ENCODE measurements at regions not wholly inside any gene's neighbourhood (a gene's known extent, or its start where the extent isn't known, plus 50 kb on each side); places are given as distances from the start of the nearest gene placed in this dataset.

DNA sequence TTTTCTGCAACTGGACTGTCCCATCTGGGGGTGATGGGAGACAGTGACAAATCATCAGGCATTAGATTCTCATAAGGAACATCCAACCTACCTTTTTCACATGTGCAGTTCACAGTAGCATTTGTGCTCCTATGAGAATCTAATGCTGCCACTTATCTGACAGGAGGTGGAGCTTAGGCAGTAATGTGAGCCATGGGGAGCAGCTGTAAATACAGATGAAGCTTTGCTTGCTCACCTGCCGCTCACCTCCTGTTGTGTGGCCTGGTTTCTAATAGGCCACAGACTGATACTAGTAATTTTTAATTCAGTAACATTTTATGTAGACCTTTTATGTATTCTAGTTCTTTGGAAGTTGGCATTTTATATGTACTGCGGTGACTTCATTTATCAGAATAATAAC, 180.1 kb upstream of the SPOPL start:
- H3K4me3 ChIP-seq, result no peak overlapping the region
- H3K9me3 ChIP-seq, result no peaks in the 10 kb centered on the region
- intact Hi-C loops (cut with DNase I), result no loop called here
- ATAC-seq (no peak), DNase-seq (no peak)
- H3K27ac ChIP-seq, result no peak overlapping the region
- no peaks in the 10 kb centered on the region for H3K27me3 ChIP-seq
- TF ChIP-seq CTCF (IDR thresholded peaks at IDR 0.05), result no peak
- no peaks in the 10 kb centered on the region for H3K4me1 ChIP-seq
- H3K36me3 ChIP-seq, result no peaks in the 10 kb centered on the region

DNA sequence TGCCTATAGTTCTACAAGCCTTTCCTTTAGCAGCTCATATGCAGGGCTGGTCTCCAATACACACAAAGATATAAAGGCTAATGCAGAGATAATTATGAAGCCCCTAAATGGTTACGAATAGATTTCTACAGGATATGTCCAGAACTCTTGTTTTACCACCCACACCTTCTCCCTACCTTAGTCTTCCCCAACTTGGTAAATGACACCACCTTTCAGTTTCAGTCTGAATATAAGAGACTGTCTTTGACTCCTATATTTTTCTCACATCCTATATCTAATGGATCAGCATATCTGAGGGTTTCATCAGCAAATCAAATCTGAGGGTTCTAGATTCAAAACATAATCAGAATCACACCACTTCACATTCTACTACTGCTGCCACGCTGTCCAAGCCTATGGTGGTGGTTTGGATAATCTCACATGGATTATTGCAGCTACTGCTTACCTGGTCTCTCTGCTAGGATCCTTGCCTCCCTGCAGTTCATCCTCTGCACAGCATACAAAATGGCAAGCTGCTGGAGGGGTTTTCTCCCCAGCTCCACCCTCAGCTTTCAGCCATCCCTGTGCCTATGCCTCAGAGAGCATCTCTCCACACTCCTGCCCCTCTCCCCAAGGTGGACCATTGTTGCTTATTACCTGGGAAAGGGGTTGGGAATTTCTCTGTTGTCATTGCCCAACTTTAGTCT, 178.0 kb upstream of the SPOPL start:
- H3K4me3 ChIP-seq, result no peak overlapping the region
- no peaks in the 10 kb centered on the region for H3K27me3 ChIP-seq
- TF ChIP-seq CTCF (IDR thresholded peaks at IDR 0.05), result no peak
- ATAC-seq (no peak), DNase-seq (no peak)
- no peaks in the 10 kb centered on the region for H3K36me3 ChIP-seq
- H3K9me3 ChIP-seq, result no peaks in the 10 kb centered on the region
- intact Hi-C loops (cut with DNase I), result no loop called here
- H3K27ac ChIP-seq, result no peak overlapping the region
- no peaks in the 10 kb centered on the region for H3K4me1 ChIP-seq

GRCh38 chr2:138324068-138324771, 177.3 kb upstream of the SPOPL start:
- intact Hi-C loops (cut with DNase I), result no loop called here
- no peak overlapping the region for H3K4me3 ChIP-seq
- H3K4me1 ChIP-seq, result no peaks in the 10 kb centered on the region
- no peaks in the 10 kb centered on the region for H3K9me3 ChIP-seq
- no peak overlapping the region for H3K27ac ChIP-seq
- no peaks in the 10 kb centered on the region for H3K27me3 ChIP-seq
- no peak for TF ChIP-seq CTCF (IDR thresholded peaks at IDR 0.05)
- ATAC-seq (no peak), DNase-seq (no peak)
- no peaks in the 10 kb centered on the region for H3K36me3 ChIP-seq

GRCh38 chr2:138327967-138328366, 173.6 kb upstream of the SPOPL start:
- intact Hi-C loops (cut with DNase I), result no loop called here
- no peak overlapping the region for H3K4me3 ChIP-seq
- H3K27me3 ChIP-seq, result no peaks in the 10 kb centered on the region
- H3K4me1 ChIP-seq, result no peaks in the 10 kb centered on the region
- H3K36me3 ChIP-seq, result no peaks in the 10 kb centered on the region
- ATAC-seq, result no peak
- DNase-seq, result no peak
- no peak for TF ChIP-seq CTCF (IDR thresholded peaks at IDR 0.05)
- H3K27ac ChIP-seq, result no peak overlapping the region
- no peaks in the 10 kb centered on the region for H3K9me3 ChIP-seq

DNA sequence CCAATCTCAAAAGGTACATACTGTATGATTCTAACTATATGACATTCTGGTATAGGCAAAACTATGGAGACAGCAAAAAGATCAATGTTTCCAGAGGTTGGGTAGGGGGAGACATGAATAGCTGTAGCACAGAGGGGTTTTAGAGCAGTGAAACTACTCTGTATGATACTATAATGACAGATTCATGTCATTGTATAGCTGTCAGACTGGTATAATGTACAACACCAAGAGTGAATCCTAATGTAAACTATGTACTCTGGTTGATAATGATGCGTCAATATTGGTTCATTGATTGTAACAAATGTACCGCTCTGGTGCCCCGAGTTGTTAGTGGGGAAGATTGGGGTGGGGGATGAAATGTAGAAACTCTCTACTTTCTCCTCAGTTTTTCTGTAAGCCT, 172.4 kb upstream of the SPOPL start:
- intact Hi-C loops (cut with DNase I), result no loop called here
- Histone ChIP-seq H3K27me3 (no peaks in the 10 kb centered on the region), H3K36me3 (no peaks in the 10 kb centered on the region), H3K9me3 (no peaks in the 10 kb centered on the region), H3K4me3 (no peak overlapping the region), H3K4me1 (no peaks in the 10 kb centered on the region), H3K27ac (no peak overlapping the region)
- no peak for TF ChIP-seq CTCF (IDR thresholded peaks at IDR 0.05)
- no peak for DNase-seq
- no peak for ATAC-seq
